SJSA1 (cell line): ENCODE measurements at regions not wholly inside any gene's neighbourhood (a gene's known extent, or its start where the extent isn't known, plus 50 kb on each side); places are given as distances from the start of the nearest gene placed in this dataset.

Experiments
- DNase-seq, 2 experiments: peaks; one replicate each; pipeline ENCODE4 v3.0.0-alpha.2; 2015 to 2020; ENCODE audit warnings: low spot score in 2 of 2, low read depth in 1 of 2
- H3K27ac ChIP-seq: fragments of 250-450 bp; sonication (Bioruptor Pico); 2 replicates; pipeline ENCODE4 v1.5.1; 2020; ENCODE audit warnings: mild to moderate bottlenecking, moderate library complexity
- H3K27me3 ChIP-seq: fragments of 250-450 bp; sonication (Bioruptor Pico); replicated peaks from 2 replicates; pipeline ENCODE4 v1.5.1; 2020; ENCODE audit warnings: mild to moderate bottlenecking, moderate library complexity
- H3K36me3 ChIP-seq: fragments of 250-450 bp; sonication (Bioruptor Pico); 2 replicates; pipeline ENCODE4 v1.5.1; 2020; ENCODE audit warnings: mild to moderate bottlenecking
- H3K4me1 ChIP-seq: fragments of 250-450 bp; sonication (Bioruptor Pico); replicated peaks from 2 replicates; pipeline ENCODE4 v1.6.1; 2021; ENCODE audit warnings: mild to moderate bottlenecking
- H3K4me3 ChIP-seq: fragments of 250-450 bp; sonication (Bioruptor Pico); 2 replicates; pipeline ENCODE4 v1.5.1; 2020; ENCODE audit warnings: mild to moderate bottlenecking
- H3K9me3 ChIP-seq: fragments of 250-450 bp; sonication (Bioruptor Pico); replicated peaks from 2 replicates; pipeline ENCODE4 v1.5.1; 2020; ENCODE audit warnings: mild to moderate bottlenecking

- no peaks in the 10 kb centered on the region for H3K36me3 ChIP-seq
- no peak for DNase-seq
- H3K27ac ChIP-seq = no peak overlapping the region
- H3K4me1 ChIP-seq = no peaks in the 10 kb centered on the region
- H3K27me3 ChIP-seq = no peaks in the 10 kb centered on the region
- H3K4me3 ChIP-seq = no peak overlapping the region
- no peaks in the 10 kb centered on the region for H3K9me3 ChIP-seq
Observed at GRCh38 chr2:60023256-60023985, 530.0 kb downstream of the BCL11A start.

GRCh38 chr2:60007671-60008070, 545.8 kb downstream of the BCL11A start:
- Histone ChIP-seq H3K27ac (no peak overlapping the region), H3K9me3 (no peaks in the 10 kb centered on the region), H3K4me3 (no peak overlapping the region), H3K36me3 (no peaks in the 10 kb centered on the region), H3K27me3 (no peaks in the 10 kb centered on the region), H3K4me1 (no peaks in the 10 kb centered on the region)
- DNase-seq = no peak

- no peaks in the 10 kb centered on the region for H3K4me1 ChIP-seq
- no peaks in the 10 kb centered on the region for H3K9me3 ChIP-seq
- H3K36me3 ChIP-seq = no peaks in the 10 kb centered on the region
- no peaks in the 10 kb centered on the region for H3K27me3 ChIP-seq
- no peak overlapping the region for H3K4me3 ChIP-seq
- DNase-seq = no peak
- no peak overlapping the region for H3K27ac ChIP-seq
Observed at GRCh38 chr2:60003076-60003475, 550.4 kb downstream of the BCL11A start.

GRCh38 chr2:60002183-60002867, 551.1 kb downstream of the BCL11A start:
- H3K27ac ChIP-seq = no peak overlapping the region
- no peaks in the 10 kb centered on the region for H3K9me3 ChIP-seq
- no peaks in the 10 kb centered on the region for H3K36me3 ChIP-seq
- no peaks in the 10 kb centered on the region for H3K27me3 ChIP-seq
- no peak overlapping the region for H3K4me3 ChIP-seq
- H3K4me1 ChIP-seq = no peaks in the 10 kb centered on the region
- no peak for DNase-seq

GRCh38 chr2:60000686-60001085, 552.8 kb downstream of the BCL11A start:
- Histone ChIP-seq H3K4me3 (no peak overlapping the region), H3K27me3 (no peaks in the 10 kb centered on the region), H3K9me3 (no peaks in the 10 kb centered on the region), H3K27ac (no peak overlapping the region), H3K4me1 (no peaks in the 10 kb centered on the region), H3K36me3 (no peaks in the 10 kb centered on the region)
- DNase-seq = no peak

- Histone ChIP-seq H3K4me1 (no peaks in the 10 kb centered on the region), H3K27ac (no peak overlapping the region), H3K9me3 (no peaks in the 10 kb centered on the region), H3K36me3 (no peaks in the 10 kb centered on the region), H3K4me3 (no peak overlapping the region), H3K27me3 (no peaks in the 10 kb centered on the region)
- DNase-seq = no peak
Observed at GRCh38 chr2:59998324-59998723, 555.1 kb downstream of the BCL11A start.

- Histone ChIP-seq H3K36me3 (no peaks in the 10 kb centered on the region), H3K27me3 (no peaks in the 10 kb centered on the region), H3K4me1 (no peaks in the 10 kb centered on the region), H3K4me3 (no peak overlapping the region), H3K9me3 (no peaks in the 10 kb centered on the region), H3K27ac (no peak overlapping the region)
- DNase-seq = no peak
Observed at GRCh38 chr2:59997371-59997770, 556.1 kb downstream of the BCL11A start.

- Histone ChIP-seq H3K36me3 (no peaks in the 10 kb centered on the region), H3K9me3 (no peaks in the 10 kb centered on the region), H3K27ac (no peak overlapping the region), H3K27me3 (no peaks in the 10 kb centered on the region), H3K4me1 (no peaks in the 10 kb centered on the region), H3K4me3 (no peak overlapping the region)
- no peak for DNase-seq
Observed at GRCh38 chr2:59996855-59997254, 556.6 kb downstream of the BCL11A start.

- H3K27me3 ChIP-seq = no peaks in the 10 kb centered on the region
- H3K36me3 ChIP-seq = no peaks in the 10 kb centered on the region
- no peak overlapping the region for H3K4me3 ChIP-seq
Observed at GRCh38 chr2:59993726-59994125, 559.7 kb downstream of the BCL11A start.

GRCh38 chr2:59988341-59988740, 565.1 kb downstream of the BCL11A start:
- Histone ChIP-seq H3K4me3 (no peak overlapping the region), H3K27ac (no peak overlapping the region), H3K27me3 (no peaks in the 10 kb centered on the region), H3K9me3 (no peaks in the 10 kb centered on the region), H3K36me3 (no peaks in the 10 kb centered on the region), H3K4me1 (no peaks in the 10 kb centered on the region)
- DNase-seq = no peak

More at GRCh38 chr2:59993726-59994125, 559.7 kb downstream of the BCL11A start:
- H3K27ac ChIP-seq = no peak overlapping the region
- H3K4me1 ChIP-seq = no peaks in the 10 kb centered on the region
- DNase-seq = no peak
- H3K9me3 ChIP-seq = no peaks in the 10 kb centered on the region

- Histone ChIP-seq H3K27me3 (no peaks in the 10 kb centered on the region), H3K27ac (no peak overlapping the region), H3K36me3 (no peaks in the 10 kb centered on the region), H3K4me1 (no peaks in the 10 kb centered on the region), H3K4me3 (no peak overlapping the region), H3K9me3 (no peaks in the 10 kb centered on the region)
- no peak for DNase-seq
Observed at GRCh38 chr2:59986511-59986910, 566.9 kb downstream of the BCL11A start.

- H3K36me3 ChIP-seq = no peaks in the 10 kb centered on the region
- H3K4me3 ChIP-seq = no peak overlapping the region
- no peak overlapping the region for H3K27ac ChIP-seq
- DNase-seq = no peak
- no peaks in the 10 kb centered on the region for H3K4me1 ChIP-seq
- no peaks in the 10 kb centered on the region for H3K9me3 ChIP-seq
- H3K27me3 ChIP-seq = no peaks in the 10 kb centered on the region
Observed at GRCh38 chr2:59985923-59986322, 567.5 kb downstream of the BCL11A start.

- H3K27ac ChIP-seq = no peak overlapping the region
- H3K4me1 ChIP-seq = no peaks in the 10 kb centered on the region
- no peak for DNase-seq
- 0 out of 2 replicates have a peak, but pooled peaks cover 3% of the 10 kb centered on the region for H3K9me3 ChIP-seq
- H3K36me3 ChIP-seq = no peaks in the 10 kb centered on the region
- H3K27me3 ChIP-seq = no peaks in the 10 kb centered on the region
- H3K4me3 ChIP-seq = no peak overlapping the region
Observed at GRCh38 chr2:59974051-59974766, 579.2 kb downstream of the BCL11A start.

- H3K27me3 ChIP-seq = no peaks in the 10 kb centered on the region
- DNase-seq = no peak
- no peak overlapping the region for H3K4me3 ChIP-seq
- H3K4me1 ChIP-seq = no peaks in the 10 kb centered on the region
- H3K9me3 ChIP-seq = no peaks in the 10 kb centered on the region
- H3K36me3 ChIP-seq = no peaks in the 10 kb centered on the region
- H3K27ac ChIP-seq = no peak overlapping the region
Observed at GRCh38 chr2:59969161-59969560, 584.3 kb downstream of the BCL11A start.
